ENCODE measurements at regions not wholly inside any gene's neighbourhood (a gene's known extent, or its start where the extent isn't known, plus 50 kb on each side); places are given as distances from the start of the nearest gene placed in this dataset.
"Not testable (repeated sequence)": the region's sequence is repeated elsewhere in the genome, so short reads cannot be mapped to it uniquely, and the experiment has no call there.

DNA sequence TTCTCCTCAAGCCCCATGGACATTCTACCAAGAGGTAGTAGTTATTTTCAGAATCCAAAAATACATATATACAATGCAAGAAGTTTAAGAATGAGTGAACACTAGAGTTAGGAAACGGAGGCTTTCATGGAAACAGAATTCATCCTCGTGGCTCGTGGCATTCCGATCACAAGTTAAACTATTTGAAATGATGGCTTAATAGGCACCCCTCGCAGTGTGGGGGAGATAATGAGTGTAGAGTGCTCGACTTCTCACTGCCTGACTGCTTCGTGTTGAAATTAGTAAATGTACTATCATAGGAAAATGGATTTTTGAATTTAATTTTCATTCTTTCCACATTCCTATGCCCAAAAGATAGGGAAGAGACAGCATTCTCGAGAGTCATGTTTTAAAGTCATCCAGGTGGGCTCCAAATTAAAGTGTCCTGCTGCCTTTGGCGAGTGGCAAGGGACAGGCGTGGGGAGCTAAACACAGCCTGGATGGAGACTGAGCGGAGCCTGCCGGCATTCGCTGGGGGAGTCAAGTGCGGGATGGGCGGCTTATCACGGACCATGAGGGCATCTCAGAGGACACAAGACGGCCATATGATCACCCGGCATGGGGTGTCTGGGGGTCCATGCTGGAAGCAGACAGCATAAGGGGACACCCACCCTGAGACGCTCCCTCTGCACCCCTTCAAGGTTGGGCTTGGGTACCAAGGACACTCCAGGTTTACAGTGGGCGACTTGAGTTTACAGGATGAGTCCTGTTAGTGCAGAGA, 165.2 kb downstream of the TEX29 start:
- DNase-seq (no peak), ATAC-seq (no peak)
- no peaks in the 10 kb centered on the region for H3K36me3 Mint-ChIP-seq (ENCODE audit: insufficient read depth)
- no peaks in the 10 kb centered on the region for H3K4me1 Mint-ChIP-seq (ENCODE audit: low read depth)
- peaks cover 4% of the 10 kb centered on the region for H3K27me3 Mint-ChIP-seq (ENCODE audit: low read depth)
- no peak overlapping the region for H3K4me3 Mint-ChIP-seq
- peaks cover 6% of the 10 kb centered on the region for H3K9me3 Mint-ChIP-seq

DNA sequence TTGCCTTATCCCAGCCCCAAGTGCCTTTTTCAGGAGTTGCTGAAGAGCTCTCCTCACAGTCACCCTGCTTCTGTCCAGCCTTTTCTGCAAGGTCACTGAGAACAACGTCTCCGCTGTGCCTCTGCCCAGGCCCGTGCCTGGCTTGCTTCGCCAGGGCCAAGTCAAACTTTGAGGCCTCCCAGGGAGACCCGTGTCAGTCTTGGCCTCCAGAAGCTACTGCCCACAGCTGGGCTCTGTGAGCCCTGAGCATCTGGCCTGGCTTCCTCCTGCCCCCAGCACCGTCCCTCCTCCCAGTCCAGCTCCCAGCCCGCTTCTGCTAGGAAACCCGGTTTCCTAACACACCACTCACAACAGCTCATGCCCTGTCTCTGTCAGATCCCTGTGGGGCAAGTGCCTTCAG, 165.9 kb downstream of the TEX29 start:
- H3K4me3 Mint-ChIP-seq = no peak overlapping the region
- DNase-seq (no peak), ATAC-seq (no peak)
- H3K27me3 Mint-ChIP-seq (ENCODE audit: low read depth) = peaks cover 4% of the 10 kb centered on the region
- H3K4me1 Mint-ChIP-seq (ENCODE audit: low read depth) = no peaks in the 10 kb centered on the region
- no peaks in the 10 kb centered on the region for H3K36me3 Mint-ChIP-seq (ENCODE audit: insufficient read depth)
- H3K9me3 Mint-ChIP-seq = peaks cover 6% of the 10 kb centered on the region

DNA sequence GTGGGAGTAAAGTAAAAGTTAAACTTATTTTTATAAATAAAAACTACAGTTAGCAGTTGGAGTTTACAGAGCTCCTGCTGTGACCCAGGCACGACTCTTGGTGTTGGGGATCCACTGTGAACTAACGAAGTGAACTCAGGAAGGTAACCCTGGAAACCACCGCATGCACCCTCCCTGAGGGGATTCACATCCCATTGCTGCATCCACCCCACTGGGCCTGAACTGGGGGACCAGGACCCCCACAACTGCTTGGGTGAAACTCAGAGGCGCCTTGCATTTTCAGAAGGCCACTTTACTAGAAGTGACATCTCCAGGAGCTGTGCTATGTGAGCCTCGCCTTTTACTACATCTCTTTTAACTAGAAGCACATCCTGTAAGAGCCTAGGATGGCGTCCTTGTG, 166.4 kb downstream of the TEX29 start:
- Mint-ChIP-seq H3K27me3 (ENCODE audit: low read depth) (peaks cover 4% of the 10 kb centered on the region), H3K9me3 (peaks cover 6% of the 10 kb centered on the region), H3K4me3 (no peak overlapping the region), H3K4me1 (ENCODE audit: low read depth) (no peaks in the 10 kb centered on the region), H3K36me3 (ENCODE audit: insufficient read depth) (no peaks in the 10 kb centered on the region)
- ATAC-seq = no peak
- DNase-seq = no peak

DNA sequence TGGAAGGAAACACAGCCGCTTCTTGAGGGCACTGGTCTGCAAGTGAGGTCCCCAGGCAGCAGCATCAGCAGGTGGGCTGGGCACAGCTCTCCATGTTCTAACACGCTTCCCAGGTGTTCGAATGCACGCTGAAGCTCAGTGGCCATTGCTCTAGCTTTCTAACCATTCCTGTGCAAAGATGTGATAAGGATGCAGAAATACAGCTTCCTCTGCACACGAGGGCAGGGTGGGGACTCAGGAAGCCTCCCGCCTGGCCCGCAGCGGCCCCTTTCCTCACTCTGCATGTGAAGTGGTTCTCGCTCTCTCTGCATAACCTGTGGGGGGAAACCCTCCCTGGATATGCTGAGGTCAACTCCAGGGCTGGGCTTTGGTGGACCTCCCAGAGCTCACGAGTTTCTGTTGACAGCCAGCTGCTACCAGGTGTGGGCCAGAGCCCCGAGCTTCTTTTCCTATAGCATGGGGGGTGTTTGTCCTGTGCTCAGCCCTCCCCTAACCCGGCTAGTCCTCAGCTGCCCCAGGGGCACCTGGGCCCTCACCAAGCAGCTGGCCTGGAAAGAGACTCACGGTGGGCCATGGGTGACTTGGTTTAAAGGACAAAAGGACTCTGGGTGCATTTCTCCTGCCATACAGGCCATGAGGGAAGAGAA, 168.2 kb downstream of the TEX29 start:
- no peak overlapping the region for H3K4me3 Mint-ChIP-seq
- DNase-seq = no peak
- H3K9me3 Mint-ChIP-seq = peaks cover 6% of the 10 kb centered on the region
- peak in 1 of 2 donors; percentile 30 for ATAC-seq
- no peaks in the 10 kb centered on the region for H3K36me3 Mint-ChIP-seq (ENCODE audit: insufficient read depth)
- peaks cover 4% of the 10 kb centered on the region for H3K27me3 Mint-ChIP-seq (ENCODE audit: low read depth)
- H3K4me1 Mint-ChIP-seq (ENCODE audit: low read depth) = no peaks in the 10 kb centered on the region

DNA sequence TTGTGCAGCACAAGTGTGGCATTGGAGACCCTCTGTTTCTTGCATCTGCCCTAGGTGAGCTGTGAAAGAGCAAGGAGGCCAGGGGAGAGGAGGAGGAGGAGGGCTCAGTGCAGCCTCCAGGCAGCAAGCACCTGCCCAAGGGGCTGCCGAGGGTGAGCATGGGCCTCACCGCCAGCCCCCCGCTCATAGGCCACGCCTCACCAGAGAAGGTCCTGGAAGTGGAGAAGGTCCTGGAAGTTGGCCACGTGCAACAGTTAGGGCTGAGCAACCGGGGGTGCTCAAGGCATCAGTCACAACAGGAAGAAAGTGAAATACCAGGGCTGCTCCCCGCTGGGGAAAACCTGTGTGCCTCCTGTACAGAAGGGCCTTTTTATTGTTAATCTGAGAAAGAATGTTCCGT, 168.9 kb downstream of the TEX29 start:
- no peak for DNase-seq
- peaks cover 3% of the 10 kb centered on the region for H3K27me3 Mint-ChIP-seq (ENCODE audit: low read depth)

DNA sequence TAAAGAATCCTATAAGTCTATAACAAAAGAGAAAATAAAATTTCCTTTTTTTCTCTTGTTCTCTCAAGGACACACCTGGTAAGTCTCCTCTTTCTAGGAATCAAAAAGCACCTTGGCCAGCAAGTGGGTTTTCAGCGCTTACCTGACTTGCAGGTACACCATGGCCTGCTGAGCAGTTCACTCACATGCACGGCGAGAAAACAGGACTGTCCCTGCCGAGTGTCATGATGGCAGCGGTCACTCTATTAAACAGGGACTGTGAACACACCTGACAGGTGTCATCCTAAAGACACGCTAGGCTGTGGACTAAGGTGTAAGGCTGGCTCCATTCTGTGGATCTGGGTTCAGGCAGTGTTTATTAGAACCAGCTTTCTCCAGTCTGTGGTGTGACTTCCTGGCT, 170.2 kb downstream of the TEX29 start:
- Mint-ChIP-seq H3K4me1 (ENCODE audit: low read depth) (no peaks in the 10 kb centered on the region), H3K9me3 (peaks cover 6% of the 10 kb centered on the region), H3K4me3 (no peak overlapping the region), H3K36me3 (ENCODE audit: insufficient read depth) (no peaks in the 10 kb centered on the region), H3K27me3 (ENCODE audit: low read depth) (peaks cover 3% of the 10 kb centered on the region)
- DNase-seq (no peak), ATAC-seq (no peak)

More for the DNA sequence above, 168.9 kb downstream of the TEX29 start:
- Mint-ChIP-seq H3K36me3 (ENCODE audit: insufficient read depth) (no peaks in the 10 kb centered on the region), H3K9me3 (peaks cover 6% of the 10 kb centered on the region), H3K4me1 (ENCODE audit: low read depth) (no peaks in the 10 kb centered on the region), H3K4me3 (no peak overlapping the region)
- no peak for ATAC-seq

DNA sequence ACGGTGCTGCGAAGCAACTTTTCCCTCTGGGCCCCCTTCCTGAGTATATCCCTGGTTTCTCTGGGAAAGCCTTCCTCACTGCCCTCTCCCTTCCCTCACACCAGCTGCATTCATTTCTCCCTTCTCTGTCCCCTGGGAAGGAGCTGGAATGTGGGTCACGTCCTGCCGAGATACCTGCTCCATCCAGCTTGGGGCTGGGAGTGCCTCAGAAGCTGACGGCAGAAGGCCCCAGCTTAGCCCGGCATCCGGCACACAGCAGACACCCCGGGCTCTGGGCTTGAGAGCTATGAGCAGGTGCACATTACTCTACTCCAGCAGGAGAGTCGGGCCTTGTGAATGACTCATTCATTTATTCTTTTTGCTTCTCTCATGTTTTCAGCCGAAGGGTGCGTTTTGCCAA, 170.6 kb downstream of the TEX29 start:
- peaks cover 6% of the 10 kb centered on the region for H3K9me3 Mint-ChIP-seq
- no peak overlapping the region for H3K4me3 Mint-ChIP-seq
- H3K27me3 Mint-ChIP-seq (ENCODE audit: low read depth) = peaks cover 3% of the 10 kb centered on the region
- H3K36me3 Mint-ChIP-seq (ENCODE audit: insufficient read depth) = no peaks in the 10 kb centered on the region
- DNase-seq (no peak), ATAC-seq (no peak)
- no peaks in the 10 kb centered on the region for H3K4me1 Mint-ChIP-seq (ENCODE audit: low read depth)

DNA sequence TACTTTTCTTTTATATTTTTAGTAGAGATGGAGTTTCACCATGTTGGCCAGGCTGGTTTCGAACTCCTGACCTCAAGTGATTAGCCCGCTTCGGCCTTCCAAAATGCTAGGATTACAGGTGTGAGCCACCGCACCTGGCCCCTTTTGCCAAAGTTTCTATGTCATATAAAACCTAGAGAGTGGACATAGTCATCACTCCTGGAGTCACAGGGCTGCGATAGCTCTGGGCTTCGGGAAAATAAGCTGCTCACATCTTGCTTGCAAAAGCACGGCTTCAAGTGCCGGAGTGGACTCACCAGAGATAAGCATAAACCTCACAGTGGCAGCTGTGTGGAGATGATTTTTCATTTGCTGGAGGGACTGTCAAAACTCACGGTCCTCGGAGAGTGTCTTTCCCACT, 171.2 kb downstream of the TEX29 start:
- Mint-ChIP-seq H3K4me1 (ENCODE audit: low read depth) (no peaks in the 10 kb centered on the region), H3K27me3 (ENCODE audit: low read depth) (peaks cover 3% of the 10 kb centered on the region), H3K4me3 (no peak overlapping the region), H3K36me3 (ENCODE audit: insufficient read depth) (no peaks in the 10 kb centered on the region), H3K9me3 (peaks cover 6% of the 10 kb centered on the region)
- DNase-seq = no peak
- no peak for ATAC-seq

DNA sequence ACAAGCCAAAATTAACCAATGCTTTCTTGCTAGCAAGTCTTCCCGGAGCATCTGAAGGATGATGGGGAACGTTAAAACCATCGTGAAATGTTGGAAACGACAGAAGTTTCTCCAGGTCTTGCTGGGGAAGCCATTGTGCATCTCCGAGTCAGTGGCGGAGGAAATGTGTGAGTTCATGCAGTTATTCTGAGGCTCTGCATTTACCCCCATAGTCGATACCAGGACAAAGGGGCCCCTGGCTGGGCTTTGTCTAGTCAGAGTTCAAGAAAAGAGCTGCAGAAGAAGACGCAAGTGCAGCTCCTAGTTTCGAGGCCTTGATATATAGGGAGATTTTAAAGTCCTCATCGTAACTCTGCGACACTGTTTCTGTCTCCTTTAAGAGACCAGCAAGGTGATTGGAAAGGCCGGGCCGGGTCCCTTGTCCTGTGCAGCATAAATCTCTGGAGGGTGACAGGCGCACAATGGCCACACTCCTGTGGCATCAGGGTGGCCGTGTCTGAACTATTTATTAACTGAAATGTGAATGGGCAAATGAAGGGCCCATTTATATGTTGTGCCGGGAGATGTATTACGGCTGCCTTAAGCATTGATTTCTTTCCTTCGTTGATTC, 172.0 kb downstream of the TEX29 start:
- H3K4me1 Mint-ChIP-seq (ENCODE audit: low read depth) = no peaks in the 10 kb centered on the region
- no peak overlapping the region for H3K4me3 Mint-ChIP-seq
- H3K36me3 Mint-ChIP-seq (ENCODE audit: insufficient read depth) = no peaks in the 10 kb centered on the region
- peaks cover 3% of the 10 kb centered on the region for H3K27me3 Mint-ChIP-seq (ENCODE audit: low read depth)
- DNase-seq (no peak), ATAC-seq (no peak)
- peaks cover 3% of the 10 kb centered on the region for H3K9me3 Mint-ChIP-seq

DNA sequence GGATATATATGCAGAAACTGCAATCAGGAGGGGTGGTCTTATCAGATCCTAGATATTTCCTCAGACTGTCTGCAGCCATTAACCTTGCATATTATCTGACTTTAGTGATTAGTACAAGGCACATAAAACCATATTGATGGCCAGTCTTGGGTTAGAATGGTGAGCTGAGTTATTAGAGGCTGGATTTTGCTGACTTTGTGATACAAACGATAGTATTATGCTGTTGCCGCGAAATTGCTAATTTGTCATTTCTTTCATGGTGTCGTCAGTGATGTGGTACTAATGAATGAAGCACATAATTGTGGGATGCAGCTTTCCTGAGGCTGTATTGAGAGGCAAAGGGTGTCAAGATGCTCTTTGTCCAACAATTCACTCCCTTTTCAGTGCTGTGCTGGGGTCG, 172.5 kb downstream of the TEX29 start:
- no peak for DNase-seq
- Mint-ChIP-seq H3K27me3 (ENCODE audit: low read depth) (peaks cover 3% of the 10 kb centered on the region), H3K4me1 (ENCODE audit: low read depth) (no peaks in the 10 kb centered on the region), H3K9me3 (no peaks in the 10 kb centered on the region), H3K4me3 (no peak overlapping the region), H3K36me3 (ENCODE audit: insufficient read depth) (no peaks in the 10 kb centered on the region)
- no peak for ATAC-seq

DNA sequence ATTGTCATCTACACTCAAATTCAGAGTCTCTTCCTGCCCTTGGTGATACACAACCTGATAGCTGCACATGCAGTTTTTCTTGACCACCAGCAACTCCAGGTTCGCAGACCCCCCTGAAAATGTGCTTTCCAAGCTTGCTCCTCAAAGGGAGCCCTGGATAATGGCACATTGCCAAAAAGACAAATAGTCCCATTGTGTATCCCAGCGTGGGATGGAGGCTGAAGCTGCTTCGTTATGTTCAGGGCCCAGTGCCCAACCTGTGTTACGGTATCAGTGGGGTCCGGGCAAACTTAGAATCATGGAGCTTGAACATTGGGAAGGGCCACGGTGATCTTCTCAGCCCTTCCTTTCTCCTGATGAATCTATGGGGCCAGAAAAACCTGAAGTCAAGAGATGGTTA, 173.0 kb downstream of the TEX29 start:
- ATAC-seq (no peak), DNase-seq (no peak)
- peaks cover 3% of the 10 kb centered on the region for H3K27me3 Mint-ChIP-seq (ENCODE audit: low read depth)
- no peak overlapping the region for H3K4me3 Mint-ChIP-seq
- no peaks in the 10 kb centered on the region for H3K36me3 Mint-ChIP-seq (ENCODE audit: insufficient read depth)
- H3K9me3 Mint-ChIP-seq = no peaks in the 10 kb centered on the region
- no peaks in the 10 kb centered on the region for H3K4me1 Mint-ChIP-seq (ENCODE audit: low read depth)

DNA sequence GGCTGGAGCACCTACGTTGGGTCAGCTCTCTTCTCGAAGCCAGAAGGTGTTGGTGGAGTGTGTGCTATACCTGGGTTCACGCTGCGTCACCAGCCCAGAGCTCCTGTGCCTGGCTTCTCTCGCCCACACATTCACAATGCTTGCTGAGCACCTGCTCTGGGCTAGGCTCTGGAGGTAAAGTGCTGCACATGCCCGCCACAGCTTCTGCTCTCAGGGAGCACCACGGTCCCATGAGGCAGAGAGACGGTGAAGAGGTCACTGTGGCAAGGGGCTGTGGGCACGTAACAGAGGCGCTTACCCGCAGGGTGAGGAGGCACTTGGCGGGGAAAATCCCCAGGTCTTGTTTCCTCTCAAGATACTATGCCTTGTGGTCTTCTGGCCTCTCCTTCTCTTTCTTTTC, 174.2 kb downstream of the TEX29 start:
- DNase-seq (no peak), ATAC-seq (no peak)
- no peaks in the 10 kb centered on the region for H3K36me3 Mint-ChIP-seq (ENCODE audit: insufficient read depth)
- no peaks in the 10 kb centered on the region for H3K4me1 Mint-ChIP-seq (ENCODE audit: low read depth)
- H3K27me3 Mint-ChIP-seq (ENCODE audit: low read depth) = no peaks in the 10 kb centered on the region
- H3K4me3 Mint-ChIP-seq = no peak overlapping the region
- no peaks in the 10 kb centered on the region for H3K9me3 Mint-ChIP-seq

DNA sequence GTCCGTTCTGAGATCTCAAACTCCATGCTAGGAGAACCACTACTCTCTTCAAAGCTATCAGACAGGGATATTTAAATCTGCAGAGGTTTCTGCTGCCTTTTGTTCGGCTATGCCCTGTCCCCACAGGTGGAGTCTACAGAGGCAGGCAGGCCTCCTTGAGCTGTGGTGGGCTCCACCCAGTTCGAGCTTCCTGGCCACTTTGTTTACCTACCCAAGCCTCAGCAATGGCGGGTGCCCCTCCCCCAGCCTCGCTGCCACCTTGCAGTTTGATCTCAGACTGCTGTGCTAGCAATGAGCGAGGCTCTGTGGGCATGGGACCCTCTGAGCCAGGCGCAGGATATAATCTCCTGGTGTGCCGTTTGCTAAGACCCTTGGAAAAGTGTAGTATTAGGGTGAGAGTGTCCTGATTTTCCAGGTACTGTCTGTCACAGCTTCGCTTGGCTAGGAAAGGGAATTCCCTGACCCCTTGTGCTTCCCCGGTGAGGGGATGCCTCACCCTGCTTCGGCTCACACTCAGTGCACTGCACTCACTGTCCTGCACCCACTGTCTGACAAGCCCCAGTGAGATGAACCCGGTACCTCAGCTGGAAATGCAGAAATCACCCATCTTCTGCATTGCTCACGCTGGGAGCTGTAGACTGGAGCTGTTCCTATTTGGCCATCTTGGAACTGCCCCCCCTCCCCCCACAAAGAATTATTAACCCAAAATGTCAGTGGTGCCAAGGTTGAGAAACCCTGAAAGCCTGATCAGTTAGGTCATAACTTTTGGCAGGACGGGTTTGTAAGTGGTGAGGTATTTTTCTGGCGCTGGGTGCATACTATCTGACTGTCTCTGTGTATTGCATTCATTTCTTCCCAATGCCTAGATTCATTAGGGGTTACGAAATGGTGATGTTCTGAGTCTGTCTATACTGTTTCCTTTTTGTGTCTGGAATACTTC, 181.4 kb downstream of the TEX29 start:
- ATAC-seq; DNase-seq; H3K36me3 Mint-ChIP-seq (ENCODE audit: insufficient read depth); H3K4me3 Mint-ChIP-seq; H3K4me1 Mint-ChIP-seq (ENCODE audit: low read depth); H3K9me3 Mint-ChIP-seq: not testable (repeated sequence)
- H3K27me3 Mint-ChIP-seq (ENCODE audit: low read depth) = peaks cover 12% of the 10 kb centered on the region

DNA sequence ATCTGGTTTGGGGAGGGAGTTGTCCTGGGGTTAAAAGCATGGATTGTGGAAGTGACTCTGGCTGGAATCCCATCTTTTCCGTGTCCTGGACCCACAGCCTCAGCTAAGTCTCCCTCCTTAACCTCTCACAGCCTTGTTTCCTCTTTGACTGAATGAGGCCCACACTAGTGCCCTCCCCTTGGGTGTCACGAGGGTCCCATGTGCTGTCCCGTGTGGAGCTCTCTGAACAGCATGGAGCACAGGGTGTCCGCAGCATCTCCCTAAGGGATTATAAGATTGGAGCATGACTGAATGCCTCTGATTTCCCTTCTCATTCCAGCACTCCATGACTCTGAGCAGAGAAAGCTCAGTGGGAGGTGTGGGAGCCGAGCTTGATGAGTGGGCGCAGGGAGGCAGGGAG, 182.5 kb downstream of the TEX29 start:
- DNase-seq (no peak), ATAC-seq (no peak)
- no peak overlapping the region for H3K4me3 Mint-ChIP-seq
- H3K27me3 Mint-ChIP-seq (ENCODE audit: low read depth) = peaks cover 12% of the 10 kb centered on the region
- no peaks in the 10 kb centered on the region for H3K36me3 Mint-ChIP-seq (ENCODE audit: insufficient read depth)
- H3K4me1 Mint-ChIP-seq (ENCODE audit: low read depth) = no peaks in the 10 kb centered on the region
- H3K9me3 Mint-ChIP-seq = peaks cover 9% of the 10 kb centered on the region

All from activated T-cell treated with anti-CD3 and anti-CD28 coated beads, Interleukin-2, amount 50 U/mL, for 4 hours (primary cell).